AG08396 (cell line): ENCODE measurements at regions not wholly inside any gene's neighbourhood (a gene's known extent, or its start where the extent isn't known, plus 50 kb on each side); places are given as distances from the start of the nearest gene placed in this dataset.
"Not testable (repeated sequence)": the region's sequence is repeated elsewhere in the genome, so short reads cannot be mapped to it uniquely, and the experiment has no call there.

Source experiments
- DNase-seq: peaks from one replicate; pipeline ENCODE4 v3.0.0; 2012; ENCODE audit warnings: low spot score, mixed read lengths

DNA sequence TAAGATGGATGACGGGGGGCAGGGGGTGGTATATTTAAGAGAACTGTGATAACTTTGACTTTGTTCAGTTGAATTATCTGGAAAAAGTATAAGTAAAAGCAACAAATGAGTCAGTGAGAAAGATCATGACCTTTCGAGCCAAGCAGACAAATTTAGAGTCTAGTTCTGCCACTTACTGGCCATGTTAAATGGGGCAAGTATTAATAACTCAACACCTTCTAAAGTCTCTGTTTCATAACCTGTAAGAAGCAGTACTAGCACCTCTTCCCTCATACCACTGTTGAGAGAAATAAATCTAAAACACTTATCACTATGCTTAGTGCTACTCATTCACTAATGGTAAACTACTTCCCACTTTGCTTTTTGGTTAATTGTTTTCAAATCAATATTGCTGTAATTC lies 604.4 kb upstream of the LRRN3 start:
- DNase-seq: no peak

GRCh38 chr7:110502888-110503465 lies 588.0 kb upstream of the LRRN3 start:
- DNase-seq: peak; percentile 27

DNA sequence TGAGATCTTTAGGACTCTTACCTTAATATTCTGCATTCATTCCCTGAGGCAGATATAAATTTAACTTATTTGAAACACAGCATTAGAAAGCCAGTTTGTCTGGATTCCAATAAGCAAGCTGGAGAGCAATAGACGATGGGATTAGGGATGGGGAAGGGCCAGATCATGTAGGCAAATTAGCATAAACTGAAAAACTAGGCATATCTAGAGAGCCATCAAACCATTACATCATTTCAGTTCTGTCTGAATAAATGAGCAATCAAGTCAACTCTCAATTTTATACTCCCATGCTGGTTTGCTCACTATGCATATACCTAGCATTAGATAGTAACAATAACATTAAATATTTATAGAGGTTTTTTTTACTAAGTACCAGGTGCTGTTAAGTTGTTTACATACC lies 583.6 kb upstream of the LRRN3 start:
- no peak for DNase-seq

DNA sequence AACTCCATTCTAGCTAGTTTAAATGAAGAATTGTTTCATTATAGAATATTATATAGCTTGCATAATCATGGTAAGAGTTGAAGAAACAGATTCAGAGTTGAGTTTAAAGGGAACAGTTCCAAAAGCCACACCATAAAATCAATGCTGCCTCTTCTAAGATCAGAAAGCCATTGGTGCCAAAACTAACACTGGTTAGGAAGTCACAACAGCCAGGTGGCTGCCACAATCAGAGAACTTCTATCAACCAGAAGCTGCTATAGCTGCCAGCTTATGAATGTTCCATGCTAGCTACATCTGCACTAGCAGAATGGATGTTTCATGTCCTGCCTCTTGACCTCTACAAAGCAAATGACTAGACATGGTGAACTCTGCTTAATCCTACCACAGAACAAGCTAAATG lies 583.1 kb upstream of the LRRN3 start:
- no peak for DNase-seq

DNA sequence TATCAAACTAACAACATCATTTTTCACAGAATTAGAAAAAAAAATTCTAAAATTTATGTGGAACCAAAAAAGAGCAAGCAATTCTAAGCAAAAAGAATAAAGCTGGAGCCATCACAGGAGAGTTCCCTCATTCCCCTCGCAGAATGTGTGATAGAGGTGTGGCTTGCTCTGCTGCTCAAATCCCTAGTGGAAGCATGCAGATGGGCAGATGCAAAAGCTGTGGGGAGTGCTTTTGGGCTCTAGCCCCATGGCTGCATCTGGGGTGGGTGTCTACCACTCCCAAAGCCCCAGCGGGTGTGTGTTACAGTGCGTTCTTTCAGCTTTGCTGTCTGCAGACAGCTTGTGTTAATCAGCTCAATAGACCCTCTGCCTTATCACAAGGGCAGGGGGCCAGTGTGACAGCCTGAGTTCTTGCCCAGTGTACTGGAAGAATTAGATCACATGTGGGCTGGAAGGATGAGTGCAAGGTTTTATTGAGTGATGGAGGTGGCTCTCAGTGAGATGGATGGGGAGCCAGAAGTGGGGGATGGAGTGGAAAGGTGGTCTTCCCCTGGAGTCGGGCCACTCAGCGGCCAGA lies 575.9 kb upstream of the LRRN3 start:
- not testable (repeated sequence) for DNase-seq

DNA sequence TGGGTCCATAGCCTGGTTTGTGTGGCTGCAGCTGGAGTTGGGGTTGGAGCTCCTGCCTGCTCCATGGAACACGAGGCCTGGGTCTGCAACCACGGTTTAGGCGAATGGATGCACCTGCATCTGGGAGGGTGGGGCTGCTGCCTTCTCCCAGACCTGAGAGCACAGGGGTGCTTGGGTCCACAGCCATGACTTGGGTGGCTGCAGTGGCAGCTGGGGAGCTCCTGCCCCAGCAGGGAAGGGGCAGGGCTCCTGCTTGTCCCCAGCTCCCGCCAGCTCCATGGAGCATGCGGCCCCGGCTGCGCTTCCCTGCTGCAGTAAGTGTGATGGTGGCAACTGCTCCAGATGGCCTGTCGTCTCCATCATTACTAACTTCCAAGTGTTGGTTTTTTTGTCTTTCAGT lies 571.1 kb upstream of the LRRN3 start:
- DNase-seq: no peak

DNA sequence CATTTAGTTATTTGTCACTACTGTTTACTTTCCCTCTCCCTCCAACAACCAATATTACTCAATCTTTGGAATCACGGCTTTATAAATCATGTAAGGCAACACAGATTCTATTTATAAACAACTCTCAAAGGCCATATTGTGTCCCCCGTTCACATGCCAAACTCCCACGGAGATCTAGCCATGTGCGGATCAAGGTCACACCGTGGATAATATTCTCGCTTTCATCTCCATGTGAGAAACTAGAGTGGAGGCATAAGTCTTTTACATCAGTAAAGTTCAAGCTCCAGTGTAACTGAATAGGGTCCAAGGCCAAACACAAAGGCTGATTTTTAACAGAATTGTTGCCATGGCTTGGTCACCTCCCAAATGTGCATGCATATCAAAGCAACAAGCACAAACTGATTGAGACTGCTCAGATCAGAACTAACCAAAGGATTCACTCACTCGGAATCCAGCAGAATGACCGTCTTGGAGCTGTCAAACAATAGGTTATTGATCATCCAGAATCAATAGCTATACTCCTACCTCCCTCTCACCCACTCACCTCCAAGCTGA lies 569.5 kb upstream of the LRRN3 start:
- no peak for DNase-seq

DNA sequence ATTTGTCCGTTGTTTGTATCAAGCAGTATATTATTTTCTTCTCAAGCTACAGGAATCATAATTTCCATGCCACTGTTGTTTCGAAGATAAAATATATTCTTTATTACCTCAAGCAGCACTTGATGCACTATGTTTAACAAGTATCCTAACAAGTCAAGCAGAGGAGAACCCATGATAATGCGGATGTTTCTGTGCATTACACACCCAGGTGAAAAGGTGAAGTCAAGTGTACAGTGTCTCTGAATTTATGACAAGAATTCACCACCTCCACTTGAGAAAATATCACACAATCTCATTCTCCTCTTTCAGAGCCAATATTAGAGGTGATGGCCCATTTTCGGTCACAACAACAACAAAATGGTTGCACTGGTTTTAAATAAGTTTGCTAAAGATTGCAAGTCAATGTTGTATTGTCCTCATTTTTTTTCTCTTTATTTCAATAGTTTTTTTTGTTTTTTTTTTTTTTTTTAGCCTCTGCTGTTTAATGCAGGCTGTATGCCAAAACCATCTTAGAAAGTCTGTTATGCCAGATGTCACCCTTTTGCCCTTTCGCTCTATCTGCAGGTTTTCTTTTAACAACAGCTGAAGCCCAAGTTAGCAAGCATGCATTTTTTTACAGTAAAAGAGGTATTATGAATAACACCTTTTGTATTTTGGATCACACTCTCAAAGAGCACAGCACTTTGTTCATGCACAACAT lies 568.7 kb upstream of the LRRN3 start:
- DNase-seq: no peak

DNA sequence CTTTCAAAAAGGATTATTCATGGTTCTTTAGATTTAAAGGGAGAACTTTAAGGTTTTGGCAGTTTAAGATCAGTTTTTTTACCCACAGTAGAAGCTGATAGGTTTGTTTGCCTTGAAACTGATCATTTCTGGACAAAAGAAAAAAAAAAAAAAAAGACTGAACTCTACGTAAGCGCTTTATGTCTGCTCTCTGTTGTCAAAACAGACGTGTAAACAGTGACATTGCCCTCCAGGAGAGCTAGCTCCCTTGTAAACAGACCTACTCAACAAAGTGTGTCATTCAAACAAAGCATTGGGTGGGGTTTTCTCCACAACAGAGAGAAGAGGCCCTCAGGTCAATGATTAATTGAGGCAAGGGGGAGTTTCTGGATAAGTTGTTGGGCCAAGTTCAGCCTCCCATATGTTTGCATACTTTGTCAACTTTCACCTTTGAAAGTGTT lies 568.1 kb upstream of the LRRN3 start:
- no peak for DNase-seq

DNA sequence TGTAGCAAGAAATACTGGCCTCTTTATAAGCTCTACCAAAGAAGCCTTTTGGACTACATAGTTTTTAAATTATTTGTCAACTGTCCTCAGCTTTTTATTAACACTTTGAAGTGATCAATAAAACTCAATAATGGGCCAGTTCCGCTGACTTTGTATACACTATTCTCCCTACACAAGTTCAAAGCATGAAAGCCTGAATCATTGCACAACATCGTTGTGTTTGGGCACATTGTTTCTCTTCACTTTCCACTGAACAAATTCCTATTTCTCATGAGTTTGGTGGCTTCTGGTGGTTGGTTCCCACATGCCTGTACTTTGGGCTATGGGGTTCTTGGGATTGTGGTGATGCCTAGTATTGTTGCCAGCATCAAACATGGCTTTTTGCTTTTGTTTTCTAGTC lies 561.8 kb upstream of the LRRN3 start:
- no peak for DNase-seq

DNA sequence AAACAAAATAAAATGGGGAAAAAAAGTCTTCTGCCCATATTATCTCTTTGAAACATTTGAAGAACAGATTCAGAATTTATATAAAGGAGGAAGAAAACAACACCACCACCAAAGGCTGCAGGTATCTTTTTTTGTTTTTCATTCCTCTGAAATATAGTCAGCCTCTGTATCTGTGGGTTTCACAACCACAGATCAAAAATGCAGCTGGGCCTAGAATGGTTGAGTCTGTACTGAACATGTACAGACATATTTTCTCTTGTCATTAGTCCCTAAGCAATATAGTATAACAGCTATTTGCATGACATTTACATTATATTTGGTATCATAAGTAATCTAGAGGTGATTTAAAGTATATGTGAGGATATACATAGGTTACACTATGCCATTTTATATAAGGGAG lies 559.7 kb upstream of the LRRN3 start:
- no peak for DNase-seq

DNA sequence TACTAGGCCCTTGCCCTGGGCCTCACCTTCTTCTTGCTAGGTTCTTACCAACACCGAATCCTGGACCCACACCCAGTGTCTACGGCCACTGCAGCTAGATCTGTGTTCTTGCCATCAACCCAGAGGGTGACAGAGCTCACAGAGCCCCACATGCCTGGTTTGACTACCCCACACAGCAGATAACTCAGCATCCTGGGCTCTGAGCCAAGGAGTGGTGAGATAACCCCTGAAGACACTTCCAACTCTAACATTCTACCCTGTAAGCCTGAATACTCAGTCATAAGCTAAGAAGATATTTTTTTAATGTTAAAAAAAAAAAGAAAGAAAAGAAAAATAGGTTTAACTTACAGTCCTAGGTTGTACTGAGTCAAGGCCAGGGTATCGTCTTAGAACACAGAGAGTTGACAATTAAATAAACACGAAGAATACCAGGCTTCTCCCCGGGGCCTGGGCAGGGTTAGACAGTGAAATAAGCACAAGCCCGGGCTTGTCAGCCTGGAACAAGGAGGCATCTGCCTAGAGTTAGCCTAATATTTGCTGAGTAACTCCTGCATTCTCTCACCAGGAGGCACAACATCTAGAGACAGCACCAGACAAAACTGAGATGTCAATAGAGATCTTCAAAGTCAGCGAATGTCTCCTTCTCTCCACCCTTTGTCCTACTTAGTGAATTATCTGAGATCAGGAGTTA lies 556.5 kb upstream of the LRRN3 start:
- DNase-seq: no peak

DNA sequence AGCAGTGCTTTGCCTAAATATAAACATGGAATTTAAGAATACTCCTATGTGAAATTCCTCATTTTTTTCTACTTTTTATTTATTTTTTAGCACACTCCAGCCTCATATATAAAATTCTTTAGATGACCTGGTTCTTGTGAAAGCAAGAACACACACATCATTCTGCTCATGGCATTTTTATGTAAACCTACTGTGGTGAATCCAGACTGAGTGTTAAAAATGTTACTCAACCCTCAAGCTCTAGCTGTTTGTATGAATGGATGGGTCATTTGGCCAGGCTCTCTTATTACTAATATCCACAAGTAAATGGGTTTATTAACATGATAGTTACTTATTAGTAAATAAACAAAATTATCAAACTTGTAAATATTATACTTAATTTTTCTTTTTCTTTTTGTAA lies 551.7 kb upstream of the LRRN3 start:
- DNase-seq: no peak

- no peak for DNase-seq
Observed at GRCh38 chr7:110541962-110542361, 549.0 kb upstream of the LRRN3 start.

DNA sequence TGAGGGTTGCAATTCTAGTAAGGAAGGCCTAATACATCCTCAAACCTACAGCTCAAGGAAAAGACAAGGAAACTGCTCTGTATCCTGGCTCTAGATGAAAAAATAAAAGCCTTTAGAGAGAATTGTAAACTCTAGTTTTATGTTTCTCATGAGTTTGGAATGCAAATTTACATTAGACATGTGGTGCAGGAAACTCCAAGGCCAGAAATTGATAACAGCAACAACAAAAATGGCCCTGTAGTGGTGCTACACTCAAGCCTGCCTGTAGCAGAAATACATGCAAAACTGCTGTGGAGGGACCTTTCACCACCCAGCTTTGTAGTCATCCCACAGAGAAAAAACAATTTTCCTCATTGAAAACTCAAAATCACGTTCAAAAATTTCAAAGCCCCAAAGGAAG lies 546.7 kb upstream of the LRRN3 start:
- DNase-seq: no peak

- DNase-seq: no peak
Observed at GRCh38 chr7:110548372-110548771, 542.6 kb upstream of the LRRN3 start.

DNA sequence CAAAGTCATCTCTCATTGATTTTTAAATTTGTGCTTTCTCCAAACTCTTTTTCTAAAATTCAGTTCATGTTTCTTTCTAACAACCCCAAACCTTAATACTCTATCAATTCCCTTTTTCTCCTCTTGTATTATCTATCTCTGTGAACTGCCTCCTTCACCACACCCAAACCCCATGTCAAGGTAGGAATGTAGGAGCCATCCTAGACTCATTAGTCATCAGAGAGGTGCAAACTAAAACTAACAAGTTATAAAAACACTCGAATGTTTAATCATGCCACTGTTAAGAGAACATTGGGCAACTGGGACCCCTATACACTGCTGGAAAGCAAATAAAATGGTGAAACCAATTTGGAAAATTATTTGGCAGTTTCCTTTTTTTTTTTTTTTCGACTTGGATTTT lies 533.8 kb upstream of the LRRN3 start:
- no peak for DNase-seq

- DNase-seq: not testable (repeated sequence)
Observed at GRCh38 chr7:110563286-110563685, 527.6 kb upstream of the LRRN3 start.

- no peak for DNase-seq
Observed at GRCh38 chr7:110564246-110564645, 526.7 kb upstream of the LRRN3 start.

GRCh38 chr7:110568388-110568787 lies 522.5 kb upstream of the LRRN3 start:
- DNase-seq: no peak

DNA sequence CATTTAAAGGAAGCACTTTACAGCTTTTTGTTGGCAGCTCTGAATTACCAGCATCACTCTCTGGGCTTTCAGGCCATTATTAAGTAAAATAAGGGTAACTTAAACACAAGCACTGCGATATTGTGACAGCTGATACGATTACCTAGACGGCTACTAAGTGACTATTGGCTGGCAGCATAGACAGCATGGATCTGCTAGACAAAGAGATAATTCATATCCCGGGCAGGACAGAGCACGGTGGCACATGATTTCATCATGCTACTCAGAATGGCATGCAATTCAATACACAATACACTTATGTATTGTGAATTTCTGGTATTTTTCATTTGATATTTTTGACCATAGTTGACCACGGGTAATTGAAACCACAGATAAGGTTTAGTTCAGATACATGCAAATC lies 522.0 kb upstream of the LRRN3 start:
- DNase-seq: no peak

GRCh38 chr7:110569486-110570205 lies 521.3 kb upstream of the LRRN3 start:
- DNase-seq: no peak
